NCI-H226 (cell line): ENCODE measurements at regions not wholly inside any gene's neighbourhood (a gene's known extent, or its start where the extent isn't known, plus 50 kb on each side); places are given as distances from the start of the nearest gene placed in this dataset.

Source experiments
- DNase-seq: peaks from one replicate; pipeline ENCODE4 v3.0.0-alpha.2; 2015

- DNase-seq: peak; percentile 50
These were observed 273.7 kb downstream of the DIRAS2 start for GRCh38 chr9:90368928-90369327.

- no peak for DNase-seq
These were observed 262.9 kb downstream of the DIRAS2 start for GRCh38 chr9:90379771-90380170.

- no peak for DNase-seq
These were observed 257.5 kb downstream of the DIRAS2 start for GRCh38 chr9:90385146-90385545.

DNA sequence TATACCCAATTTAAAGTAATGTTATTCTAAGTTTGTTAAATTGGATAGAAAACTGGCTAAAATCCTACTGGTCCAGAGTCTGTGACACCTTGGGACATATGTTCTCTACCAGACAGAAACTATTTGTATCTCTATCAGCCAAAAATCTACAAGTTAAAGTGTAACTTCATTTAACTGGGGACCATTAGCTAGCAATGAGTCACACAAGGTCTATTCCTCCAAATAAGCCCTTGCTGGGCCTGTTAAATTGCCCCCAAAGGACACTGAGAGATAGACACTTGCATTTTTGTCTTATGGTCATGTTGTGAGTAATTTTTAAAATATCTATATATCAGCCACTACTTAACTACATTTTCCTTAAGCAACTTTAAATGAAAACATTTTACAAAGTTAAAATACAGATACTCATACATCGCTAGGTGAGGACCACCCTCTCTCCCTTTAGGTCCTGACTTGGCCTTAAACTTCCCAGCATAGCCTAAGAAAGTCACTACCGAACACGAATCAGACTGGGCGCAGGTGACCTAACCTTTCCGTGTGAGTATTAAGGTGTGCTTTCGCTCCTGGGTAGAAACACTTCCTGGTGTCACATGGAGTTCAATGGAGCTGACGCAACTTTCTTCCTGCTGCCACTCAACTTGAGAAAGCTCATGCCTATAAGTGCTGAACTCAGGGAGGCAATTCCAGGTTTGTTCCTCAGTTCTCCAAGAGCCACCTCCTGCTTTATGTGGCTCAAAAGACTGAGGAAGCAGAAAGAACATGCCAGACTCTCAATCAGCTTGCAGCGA lies 249.1 kb downstream of the DIRAS2 start:
- no peak for DNase-seq

GRCh38 chr9:90394871-90395270 lies 247.8 kb downstream of the DIRAS2 start:
- no peak for DNase-seq

DNA sequence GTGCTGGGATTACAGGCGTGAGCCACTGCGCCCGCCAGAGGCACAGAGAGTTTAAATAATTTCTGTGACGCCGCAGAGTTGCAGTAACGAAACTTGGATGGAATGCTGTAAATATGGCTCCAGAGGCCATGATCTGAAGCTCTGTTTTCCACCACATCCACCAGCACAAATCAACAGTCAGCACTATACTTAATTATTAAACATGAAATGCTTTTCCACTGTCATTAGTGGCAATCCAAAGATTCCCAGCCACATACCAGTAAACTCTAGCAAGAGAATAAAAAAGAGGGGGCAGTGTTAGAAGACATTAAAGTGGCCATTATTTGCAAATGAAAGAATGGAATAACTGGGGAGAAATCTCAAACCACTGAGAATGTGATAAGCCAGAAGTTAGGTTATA lies 242.5 kb downstream of the DIRAS2 start:
- DNase-seq: no peak

GRCh38 chr9:90408659-90409058 lies 234.0 kb downstream of the DIRAS2 start:
- no peak for DNase-seq

DNA sequence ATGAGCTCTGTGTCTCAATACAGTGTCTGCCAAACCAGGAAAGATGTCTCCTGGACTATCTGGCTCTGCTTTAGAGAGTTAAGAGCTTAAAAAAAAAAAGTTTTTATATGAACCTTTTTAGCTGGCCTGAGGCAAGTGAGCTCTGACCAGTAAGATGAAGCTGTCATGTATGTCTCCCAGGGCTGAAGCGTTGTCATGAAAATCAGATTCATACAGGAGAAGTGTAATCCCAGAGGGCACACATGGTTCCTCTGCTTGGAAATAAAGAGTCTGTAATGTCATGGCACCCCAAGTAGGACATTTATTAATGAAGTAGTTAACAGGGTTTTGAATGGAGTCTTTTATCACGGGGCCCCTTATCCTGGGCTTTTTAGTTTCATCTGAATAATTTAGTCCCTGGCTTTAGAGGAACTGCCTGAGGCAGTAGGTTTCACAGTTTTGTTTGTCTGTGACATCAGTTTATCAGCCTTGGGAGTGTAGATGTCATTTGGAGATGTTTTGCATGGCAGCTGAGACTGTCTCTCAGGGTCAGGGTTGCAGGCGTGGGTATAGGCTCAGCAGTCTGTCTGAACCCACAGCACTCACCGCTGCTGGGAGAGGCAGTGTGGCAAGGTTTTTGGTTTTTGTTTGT lies 223.3 kb downstream of the DIRAS2 start:
- DNase-seq: no peak

- DNase-seq: no peak
These were observed 222.4 kb downstream of the DIRAS2 start for GRCh38 chr9:90420211-90420610.

DNA sequence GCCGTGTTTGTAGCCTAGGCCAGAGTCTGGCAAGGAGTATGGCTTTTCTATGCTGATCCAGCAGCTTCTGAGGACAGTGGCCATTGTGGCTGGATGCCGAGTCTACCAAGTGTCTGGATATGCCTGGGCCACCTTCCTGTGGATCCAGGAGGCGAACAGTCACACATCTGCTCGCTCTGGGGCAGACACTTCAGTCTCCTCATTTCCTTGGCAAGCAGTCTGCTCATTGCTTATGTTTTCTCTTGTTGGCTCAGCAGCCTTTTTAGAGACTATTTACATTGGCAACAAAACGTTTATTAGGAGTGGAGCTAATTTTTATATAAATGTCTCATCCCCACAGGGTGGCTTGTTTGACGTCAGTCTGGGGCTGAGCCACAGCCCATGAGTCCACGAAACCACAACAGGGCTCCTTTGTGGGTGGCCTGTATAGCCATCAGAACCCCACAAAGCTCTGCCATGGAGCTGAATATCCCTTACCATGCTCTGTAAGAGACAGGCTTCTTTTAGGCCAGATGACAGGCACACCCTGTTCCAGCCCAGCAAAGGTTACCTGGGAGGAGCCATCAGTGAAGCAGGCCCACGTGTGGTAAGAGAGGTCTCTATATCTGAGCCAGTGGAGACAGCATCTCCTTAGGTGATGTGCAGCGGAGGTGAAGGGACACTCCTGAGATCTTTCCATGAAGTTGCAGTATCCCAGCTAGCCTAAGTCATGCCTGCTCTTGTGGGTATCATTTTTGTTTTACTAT lies 221.7 kb downstream of the DIRAS2 start:
- DNase-seq: no peak

GRCh38 chr9:90421786-90422185 lies 220.8 kb downstream of the DIRAS2 start:
- DNase-seq: no peak

DNA sequence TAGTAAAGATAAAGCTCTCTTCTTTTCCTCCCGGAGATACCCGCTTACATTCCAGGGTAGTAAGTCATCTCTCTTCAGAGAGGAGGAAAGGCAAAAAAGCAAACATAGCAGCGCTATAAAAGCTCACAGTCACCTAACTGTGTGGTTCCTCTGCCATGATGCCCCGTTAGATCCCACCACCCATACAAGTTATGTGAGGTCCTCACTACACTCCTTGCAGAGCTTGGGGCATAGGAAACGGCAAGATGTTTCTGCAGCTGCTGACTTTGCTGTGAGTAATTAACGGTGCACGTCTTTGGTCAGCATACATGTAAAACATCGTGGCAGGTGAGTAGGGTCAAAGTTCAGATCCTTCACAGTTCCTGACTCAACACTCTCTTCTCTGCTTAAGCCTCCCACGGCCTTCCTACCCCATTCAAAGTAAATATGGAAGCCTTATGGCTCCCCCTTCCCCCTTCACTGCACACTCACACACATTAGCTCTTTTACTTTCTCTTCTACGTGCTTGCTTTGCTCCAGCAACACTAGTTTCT lies 218.9 kb downstream of the DIRAS2 start:
- peak; percentile 40 for DNase-seq

DNA sequence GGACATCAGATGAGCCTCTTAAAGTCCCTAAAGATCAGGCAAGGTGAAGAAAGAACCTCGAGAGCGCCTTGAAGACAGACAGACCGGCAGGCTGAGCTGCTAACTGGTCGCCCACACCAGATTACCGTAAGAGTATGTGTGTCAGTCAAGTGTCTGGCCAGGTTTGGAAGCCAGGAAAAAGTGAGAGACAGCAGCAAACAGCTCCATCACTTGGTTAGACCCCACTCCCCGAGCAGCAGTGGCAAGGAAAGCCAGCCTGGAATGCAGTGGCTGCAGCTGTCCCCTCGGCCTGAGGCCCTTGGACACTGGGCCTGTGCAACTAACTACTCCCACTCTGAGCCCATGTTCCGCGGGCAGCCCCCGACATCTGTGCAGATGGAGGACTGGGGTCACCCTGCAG lies 214.1 kb downstream of the DIRAS2 start:
- DNase-seq: no peak

- no peak for DNase-seq
These were observed 209.7 kb downstream of the DIRAS2 start for GRCh38 chr9:90432951-90433350.

DNA sequence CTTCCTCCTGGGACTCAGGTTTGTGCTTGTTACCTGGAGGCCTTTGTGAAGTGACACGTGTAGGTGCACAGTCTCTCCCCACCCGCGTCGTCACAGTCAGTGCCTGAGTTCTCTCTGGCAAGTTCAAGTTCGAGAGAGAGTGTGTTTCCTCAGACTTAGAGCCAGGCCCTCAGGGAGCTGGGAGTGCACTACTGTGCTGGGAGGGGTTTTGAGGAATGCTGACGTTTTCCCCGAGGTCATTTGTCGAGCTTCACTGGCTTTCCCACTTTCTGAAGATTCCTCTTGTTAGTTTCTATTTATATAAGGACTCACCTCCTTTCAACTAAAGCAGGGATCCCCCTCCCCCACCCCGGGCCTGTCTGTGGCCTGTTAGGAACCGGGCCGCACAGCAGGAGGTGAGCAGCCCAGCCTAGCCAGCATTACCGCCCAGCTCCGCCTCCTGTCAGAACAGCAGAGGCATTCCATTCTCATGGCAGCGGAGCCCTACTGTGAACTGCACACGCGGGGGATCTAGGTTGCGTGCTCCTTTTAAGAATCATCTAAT lies 209.2 kb downstream of the DIRAS2 start:
- DNase-seq: peak; percentile 80

- peak; percentile 8 for DNase-seq
These were observed 200.8 kb downstream of the DIRAS2 start for GRCh38 chr9:90441814-90442213.

DNA sequence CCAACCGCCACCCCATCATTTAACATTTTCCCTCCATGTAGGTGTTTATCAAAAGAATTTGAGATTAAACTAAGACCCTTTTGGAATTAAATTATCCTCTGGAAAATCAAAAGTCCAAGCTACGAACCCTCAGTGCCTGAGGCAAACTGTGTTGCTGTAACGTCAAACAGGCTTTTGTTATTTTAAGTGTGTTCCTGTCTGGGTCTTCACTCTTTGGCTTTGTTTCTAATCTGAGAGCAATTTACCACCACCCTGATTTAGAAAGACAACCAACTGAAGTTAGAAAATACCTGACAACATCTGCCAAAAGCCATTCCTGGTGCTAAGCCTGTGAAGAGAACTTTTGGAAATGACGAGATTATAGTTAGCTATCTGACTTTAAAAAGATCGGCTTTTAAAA lies 199.9 kb downstream of the DIRAS2 start:
- DNase-seq: no peak

DNA sequence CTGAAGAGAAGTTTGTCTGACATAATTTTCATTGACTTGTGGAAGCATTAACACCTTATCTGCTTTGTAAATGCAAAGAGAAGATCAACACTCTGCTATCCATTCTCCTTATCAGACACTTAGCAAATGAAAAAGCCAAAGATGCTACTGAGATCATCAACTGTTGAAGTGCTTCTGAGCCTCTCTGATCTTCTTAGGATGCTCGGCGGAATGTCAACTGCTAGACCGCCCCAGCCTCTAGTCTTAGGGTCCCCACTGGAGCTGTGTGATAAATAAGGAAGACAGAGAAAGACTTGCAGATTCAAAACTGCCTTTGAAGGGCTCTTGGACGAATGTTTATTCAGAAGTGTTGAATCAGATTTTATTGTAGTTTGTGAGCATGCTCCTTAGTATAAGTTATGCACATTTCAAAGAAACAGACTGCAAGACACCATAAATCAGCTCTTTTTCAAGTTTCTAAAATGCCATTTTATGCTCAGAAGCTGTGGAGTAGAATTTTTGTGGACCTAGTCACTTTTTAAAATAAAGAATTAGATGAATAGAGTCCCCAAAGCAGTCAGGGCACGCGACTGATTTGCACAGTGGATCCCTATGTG lies 197.9 kb downstream of the DIRAS2 start:
- DNase-seq: no peak

DNA sequence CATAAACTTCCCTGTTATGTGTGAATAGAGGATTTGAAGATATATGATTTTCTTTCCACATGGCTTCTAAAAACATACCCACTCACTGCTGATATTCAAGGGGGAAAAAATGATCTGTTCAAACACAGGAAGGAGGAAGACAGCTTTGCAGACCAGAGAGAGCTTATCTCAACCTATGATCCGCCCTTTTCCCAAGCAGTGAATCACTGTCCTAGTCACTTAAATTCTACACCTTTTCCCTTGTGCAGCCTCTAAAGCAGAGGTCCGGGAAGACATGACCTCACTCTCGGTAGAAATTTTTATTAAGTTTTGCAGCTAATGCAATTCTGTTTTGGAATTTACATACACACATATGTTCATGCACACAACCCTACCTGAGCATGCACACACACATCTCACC lies 197.2 kb downstream of the DIRAS2 start:
- no peak for DNase-seq

GRCh38 chr9:90446200-90446948 lies 196.2 kb downstream of the DIRAS2 start:
- no peak for DNase-seq

- DNase-seq: no peak
These were observed 194.9 kb downstream of the DIRAS2 start for GRCh38 chr9:90447773-90448172.
